ENCODE measurements at regions not wholly inside any gene's neighbourhood (a gene's known extent, or its start where the extent isn't known, plus 50 kb on each side); places are given as distances from the start of the nearest gene placed in this dataset.

- no TSS peak for BruUV-seq (replicated peaks)
- Histone ChIP-seq H3K4me3 (ENCODE audit: low read depth in 2 of 2, low read length in 2 of 2) (no peak overlapping the region), H3K4me1 (ENCODE audit: control insufficient read depth, insufficient read depth, low read length) (no peaks in the 10 kb centered on the region), H3K36me3 (ENCODE audit: control insufficient read depth, insufficient read depth, low read length) (no peaks in the 10 kb centered on the region), H3K27ac (ENCODE audit: low read length) (no peak overlapping the region), H3K9me3 (ENCODE audit: control insufficient read depth, insufficient read depth, low read depth, low read length) (no peaks in the 10 kb centered on the region), H3K27me3 (ENCODE audit: control insufficient read depth, insufficient read depth, low read length) (no peaks in the 10 kb centered on the region)
- DNase-seq (ENCODE audit: low read depth, low spot score) (no peak), ATAC-seq (no peak)
- POLR2A ChIA-PET: no interaction called here
- in situ Hi-C loops (cut with HindIII; ENCODE audit: low pct_unique_long_range_greater_than_20kb, low sequenced_read_pairs): no loop called here
- CTCF ChIA-PET: no interaction called here
- intact Hi-C loops (cut with micrococcal nuclease; ENCODE audit: unreplicated experiment): no loop called here
- TF ChIP-seq SIN3A (IDR thresholded peaks at IDR 0.05; ENCODE audit: borderline replicate concordance, insufficient read depth, low read depth, low read length) (no peak), POLR2AphosphoS5 (IDR thresholded peaks at IDR 0.05; ENCODE audit: low read depth, low read length) (no peak), TCF7L2 (IDR thresholded peaks at IDR 0.05; ENCODE audit: low read depth, low read length) (no peak), CTCF (IDR thresholded peaks at IDR 0.05) (no peak)
- TF ChIP-seq, protein P1, sequence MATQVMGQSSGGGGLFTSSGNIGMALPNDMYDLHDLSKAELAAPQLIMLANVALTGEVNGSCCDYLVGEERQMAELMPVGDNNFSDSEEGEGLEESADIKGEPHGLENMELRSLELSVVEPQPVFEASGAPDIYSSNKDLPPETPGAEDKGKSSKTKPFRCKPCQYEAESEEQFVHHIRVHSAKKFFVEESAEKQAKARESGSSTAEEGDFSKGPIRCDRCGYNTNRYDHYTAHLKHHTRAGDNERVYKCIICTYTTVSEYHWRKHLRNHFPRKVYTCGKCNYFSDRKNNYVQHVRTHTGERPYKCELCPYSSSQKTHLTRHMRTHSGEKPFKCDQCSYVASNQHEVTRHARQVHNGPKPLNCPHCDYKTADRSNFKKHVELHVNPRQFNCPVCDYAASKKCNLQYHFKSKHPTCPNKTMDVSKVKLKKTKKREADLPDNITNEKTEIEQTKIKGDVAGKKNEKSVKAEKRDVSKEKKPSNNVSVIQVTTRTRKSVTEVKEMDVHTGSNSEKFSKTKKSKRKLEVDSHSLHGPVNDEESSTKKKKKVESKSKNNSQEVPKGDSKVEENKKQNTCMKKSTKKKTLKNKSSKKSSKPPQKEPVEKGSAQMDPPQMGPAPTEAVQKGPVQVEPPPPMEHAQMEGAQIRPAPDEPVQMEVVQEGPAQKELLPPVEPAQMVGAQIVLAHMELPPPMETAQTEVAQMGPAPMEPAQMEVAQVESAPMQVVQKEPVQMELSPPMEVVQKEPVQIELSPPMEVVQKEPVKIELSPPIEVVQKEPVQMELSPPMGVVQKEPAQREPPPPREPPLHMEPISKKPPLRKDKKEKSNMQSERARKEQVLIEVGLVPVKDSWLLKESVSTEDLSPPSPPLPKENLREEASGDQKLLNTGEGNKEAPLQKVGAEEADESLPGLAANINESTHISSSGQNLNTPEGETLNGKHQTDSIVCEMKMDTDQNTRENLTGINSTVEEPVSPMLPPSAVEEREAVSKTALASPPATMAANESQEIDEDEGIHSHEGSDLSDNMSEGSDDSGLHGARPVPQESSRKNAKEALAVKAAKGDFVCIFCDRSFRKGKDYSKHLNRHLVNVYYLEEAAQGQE (IDR thresholded peaks at IDR 0.05; ENCODE audit: insufficient read depth in 1 of 2, low read depth in 2 of 2, low read length in 1 of 2): no peak
These were observed 920.9 kb upstream of the LRFN5 start for GRCh38 chr14:40685764-40686163.

- DNase-seq (ENCODE audit: low read depth, low spot score) (no peak), ATAC-seq (no peak)
- in situ Hi-C loops (cut with HindIII; ENCODE audit: low pct_unique_long_range_greater_than_20kb, low sequenced_read_pairs): no loop called here
- H3K4me1 ChIP-seq (ENCODE audit: control insufficient read depth, insufficient read depth, low read length): no peaks in the 10 kb centered on the region
- BruUV-seq (replicated peaks): no TSS peak
- no peaks in the 10 kb centered on the region for H3K9me3 ChIP-seq (ENCODE audit: control insufficient read depth, insufficient read depth, low read depth, low read length)
- ChIA-PET POLR2A (no interaction called here), CTCF (no interaction called here)
- H3K27me3 ChIP-seq (ENCODE audit: control insufficient read depth, insufficient read depth, low read length): no peaks in the 10 kb centered on the region
- TF ChIP-seq, protein P1 (IDR thresholded peaks at IDR 0.05; ENCODE audit: insufficient read depth in 1 of 2, low read depth in 2 of 2, low read length in 1 of 2): no peak
- TF ChIP-seq POLR2AphosphoS5 (IDR thresholded peaks at IDR 0.05; ENCODE audit: low read depth, low read length): no peak
- TF ChIP-seq SIN3A (IDR thresholded peaks at IDR 0.05; ENCODE audit: borderline replicate concordance, insufficient read depth, low read depth, low read length): no peak
- TF ChIP-seq CTCF (IDR thresholded peaks at IDR 0.05): no peak
- TF ChIP-seq TCF7L2 (IDR thresholded peaks at IDR 0.05; ENCODE audit: low read depth, low read length): no peak
- H3K27ac ChIP-seq (ENCODE audit: low read length): no peak overlapping the region
- no peak overlapping the region for H3K4me3 ChIP-seq (ENCODE audit: low read depth in 2 of 2, low read length in 2 of 2)
- intact Hi-C loops (cut with micrococcal nuclease; ENCODE audit: unreplicated experiment): no loop called here
- H3K36me3 ChIP-seq (ENCODE audit: control insufficient read depth, insufficient read depth, low read length): no peaks in the 10 kb centered on the region
These were observed 922.3 kb upstream of the LRFN5 start for GRCh38 chr14:40684328-40684727.

Data from Panc1 (cell line).